ENCODE measurements at regions not wholly inside any gene's neighbourhood (a gene's known extent, or its start where the extent isn't known, plus 50 kb on each side); places are given as distances from the start of the nearest gene placed in this dataset.

DNA sequence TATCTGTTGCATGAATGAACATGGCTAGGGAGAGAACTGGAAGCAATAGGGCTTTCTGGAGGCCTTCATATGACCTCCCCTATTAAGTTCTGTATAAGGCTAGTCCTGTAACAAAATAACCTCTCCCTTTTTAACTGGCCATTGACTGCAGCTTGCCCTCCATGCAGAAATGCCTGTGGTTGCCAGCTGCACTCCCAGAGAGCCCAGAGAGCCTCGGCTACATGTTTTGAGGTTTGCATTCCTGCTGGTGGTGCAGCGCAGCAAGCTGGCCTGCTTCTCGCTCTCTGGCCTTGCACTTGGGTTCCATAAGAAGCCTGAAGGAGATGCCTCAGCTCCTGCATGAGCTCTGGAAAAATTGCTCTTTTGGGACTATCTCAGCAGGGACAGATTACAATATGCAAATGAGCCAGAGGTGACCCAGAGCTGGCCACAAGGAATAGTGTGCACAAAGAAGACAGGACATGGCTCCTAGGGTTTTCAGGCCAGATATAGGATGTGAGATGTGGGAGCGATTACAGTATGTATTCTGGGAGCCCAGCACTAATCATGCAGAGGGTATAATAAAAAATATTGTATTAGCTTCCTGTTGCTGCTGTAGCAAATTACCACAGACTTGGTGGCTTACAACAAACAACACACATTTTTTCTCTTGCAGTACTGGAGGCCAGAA, 186.7 kb downstream of the INSIG2 start:
- no peak for ATAC-seq
- Mint-ChIP-seq H3K27me3 (peaks cover 8 to 34% (median 16%) of the 10 kb centered on the region in 5 donors), H3K36me3 (no peaks in the 10 kb centered on the region), H3K4me1 (no peaks in the 10 kb centered on the region), H3K9me3 (no peaks in the 10 kb centered on the region), H3K4me3 (no peak overlapping the region), H3K27ac (no peak overlapping the region)
- ChIA-PET CTCF (interaction anchor here (0.5 kb wide), 1 partner anchor 581 kb away, joined by 3 read pairs; no protein-coding TSS in a partner anchor), POLR2A (no interaction called here)
- Histone ChIP-seq H3K4me3 (ENCODE audit: low read length) (no peak overlapping the region), H3K27ac (ENCODE audit: low read depth, low read length) (no peak overlapping the region), H3K36me3 (ENCODE audit: control insufficient read depth in 2 of 3, insufficient read depth in 3 of 3, low read length in 3 of 3) (no peaks in the 10 kb centered on the region), H3K9me3 (ENCODE audit: control insufficient read depth in 2 of 3, low read length in 3 of 3) (no peaks in the 10 kb centered on the region), H3K27me3 (ENCODE audit: control insufficient read depth in 2 of 2, insufficient read depth in 2 of 2, low read length in 2 of 2) (no peaks in the 10 kb centered on the region), H3K4me1 (ENCODE audit: control insufficient read depth in 2 of 2, insufficient read depth in 2 of 2, low read length in 2 of 2) (no peaks in the 10 kb centered on the region)
- no peak for DNase-seq
- intact Hi-C loops (cut with micrococcal nuclease) = no loop called here

DNA sequence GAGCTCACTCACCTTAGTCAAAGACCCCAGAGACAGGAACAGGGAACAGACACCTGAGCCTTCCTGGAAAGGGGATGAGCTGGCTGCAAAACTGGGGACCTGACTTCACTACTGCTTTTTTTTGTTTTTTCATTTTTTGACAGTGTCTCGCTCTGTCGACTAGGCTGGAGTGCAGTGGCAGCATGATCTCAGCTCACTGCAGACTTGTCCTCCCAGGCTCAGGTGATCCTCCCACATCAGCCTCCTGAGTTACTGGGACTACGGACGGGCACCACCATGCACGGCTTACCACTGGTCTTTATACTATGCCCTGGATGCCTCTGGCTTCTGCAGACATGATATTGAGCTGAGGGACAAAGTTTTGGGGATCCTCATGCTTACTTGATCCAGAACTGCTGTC, 184.1 kb downstream of the INSIG2 start:
- Histone ChIP-seq H3K4me3 (ENCODE audit: low read length) (no peak overlapping the region), H3K4me1 (ENCODE audit: control insufficient read depth in 2 of 2, insufficient read depth in 2 of 2, low read length in 2 of 2) (no peaks in the 10 kb centered on the region), H3K36me3 (ENCODE audit: control insufficient read depth in 2 of 3, insufficient read depth in 3 of 3, low read length in 3 of 3) (no peaks in the 10 kb centered on the region), H3K27ac (ENCODE audit: low read depth, low read length) (no peak overlapping the region), H3K9me3 (ENCODE audit: control insufficient read depth in 2 of 3, low read length in 3 of 3) (no peaks in the 10 kb centered on the region), H3K27me3 (ENCODE audit: control insufficient read depth in 2 of 2, insufficient read depth in 2 of 2, low read length in 2 of 2) (no peaks in the 10 kb centered on the region)
- POLR2A ChIA-PET = no interaction called here
- H3K9me3 Mint-ChIP-seq = no peaks in the 10 kb centered on the region
- intact Hi-C loops (cut with micrococcal nuclease) = no loop called here
- H3K27ac Mint-ChIP-seq = no peak overlapping the region
- H3K4me3 Mint-ChIP-seq = no peak overlapping the region
- H3K36me3 Mint-ChIP-seq = no peaks in the 10 kb centered on the region
- peaks cover 4 to 27% (median 17%) of the 10 kb centered on the region in 5 donors for H3K27me3 Mint-ChIP-seq
- H3K4me1 Mint-ChIP-seq = no peaks in the 10 kb centered on the region
- ATAC-seq (no peak), DNase-seq (no peak)
- CTCF ChIA-PET = no interaction called here

DNA sequence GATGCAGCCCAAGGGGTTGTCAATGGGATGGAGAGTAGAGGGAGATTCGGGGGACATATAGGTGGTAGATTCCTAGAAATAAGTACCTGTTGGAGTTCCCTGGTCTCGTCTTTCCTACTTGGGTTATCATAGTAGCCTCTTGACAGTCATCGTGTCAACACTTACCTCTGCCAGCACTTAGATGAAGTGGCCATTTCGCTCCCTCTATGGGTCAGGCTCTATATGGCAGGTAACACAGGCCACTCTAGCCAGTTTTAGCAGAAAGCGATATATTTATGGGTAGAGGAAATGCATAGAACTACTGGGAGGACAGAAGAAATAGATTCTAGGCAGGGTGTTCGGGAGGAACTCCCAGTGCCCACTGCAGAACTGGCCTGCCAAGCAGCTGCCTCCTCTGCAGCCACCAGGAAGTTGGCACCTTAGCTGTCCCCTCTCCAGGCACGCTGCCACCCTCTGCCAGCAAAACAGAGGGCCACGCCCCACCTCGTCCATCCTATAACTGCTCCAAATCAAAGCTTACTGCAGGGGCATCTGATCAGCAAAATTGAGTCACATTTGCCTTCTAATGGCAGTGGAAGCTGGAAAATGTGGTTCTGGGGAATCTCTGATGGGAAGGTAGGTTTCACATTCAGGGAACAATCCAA, 181.3 kb downstream of the INSIG2 start:
- no peaks in the 10 kb centered on the region for H3K4me1 ChIP-seq (ENCODE audit: control insufficient read depth in 2 of 2, insufficient read depth in 2 of 2, low read length in 2 of 2)
- ChIA-PET CTCF (interaction anchor here (0.7 kb wide), 1 partner anchor 351 kb away, joined by 4 read pairs; no protein-coding TSS in a partner anchor), POLR2A (no interaction called here)
- no peaks in the 10 kb centered on the region for H3K4me1 Mint-ChIP-seq
- H3K36me3 Mint-ChIP-seq = no peaks in the 10 kb centered on the region
- H3K4me3 Mint-ChIP-seq = no peak overlapping the region
- no peak overlapping the region for H3K4me3 ChIP-seq (ENCODE audit: low read length)
- intact Hi-C loops (cut with micrococcal nuclease) = no loop called here
- no peaks in the 10 kb centered on the region for H3K36me3 ChIP-seq (ENCODE audit: control insufficient read depth in 2 of 3, insufficient read depth in 3 of 3, low read length in 3 of 3)
- H3K27ac Mint-ChIP-seq = no peak overlapping the region
- DNase-seq (no peak), ATAC-seq (no peak)
- no peaks in the 10 kb centered on the region for H3K9me3 Mint-ChIP-seq
- peaks cover 4 to 19% (median 12%) of the 10 kb centered on the region in 5 donors for H3K27me3 Mint-ChIP-seq
- H3K27me3 ChIP-seq (ENCODE audit: control insufficient read depth in 2 of 2, insufficient read depth in 2 of 2, low read length in 2 of 2) = no peaks in the 10 kb centered on the region
- no peak overlapping the region for H3K27ac ChIP-seq (ENCODE audit: low read depth, low read length)
- H3K9me3 ChIP-seq (ENCODE audit: control insufficient read depth in 2 of 3, low read length in 3 of 3) = no peaks in the 10 kb centered on the region

- DNase-seq = no peak
- Histone ChIP-seq H3K9me3 (ENCODE audit: control insufficient read depth in 2 of 3, low read length in 3 of 3) (no peaks in the 10 kb centered on the region), H3K36me3 (ENCODE audit: control insufficient read depth in 2 of 3, insufficient read depth in 3 of 3, low read length in 3 of 3) (no peaks in the 10 kb centered on the region), H3K27me3 (ENCODE audit: control insufficient read depth in 2 of 2, insufficient read depth in 2 of 2, low read length in 2 of 2) (no peaks in the 10 kb centered on the region), H3K27ac (ENCODE audit: low read depth, low read length) (no peak overlapping the region), H3K4me1 (ENCODE audit: control insufficient read depth in 2 of 2, insufficient read depth in 2 of 2, low read length in 2 of 2) (no peaks in the 10 kb centered on the region), H3K4me3 (ENCODE audit: low read length) (no peak overlapping the region)
- no peaks in the 10 kb centered on the region for H3K4me1 Mint-ChIP-seq
- ATAC-seq = no peak
- no peak overlapping the region for H3K4me3 Mint-ChIP-seq
- no peak overlapping the region for H3K27ac Mint-ChIP-seq
- H3K27me3 Mint-ChIP-seq = peaks cover 3 to 25% (median 12%) of the 10 kb centered on the region in 5 donors
- ChIA-PET POLR2A (no interaction called here), CTCF (interaction anchor here (0.7 kb wide), 1 partner anchor 17 kb away, joined by 3 read pairs; no protein-coding TSS in a partner anchor)
- no peaks in the 10 kb centered on the region for H3K36me3 Mint-ChIP-seq
- no peaks in the 10 kb centered on the region for H3K9me3 Mint-ChIP-seq
- intact Hi-C loops (cut with micrococcal nuclease) = no loop called here
Measured at GRCh38 chr2:118268268-118268667, 180.0 kb downstream of the INSIG2 start.

DNA sequence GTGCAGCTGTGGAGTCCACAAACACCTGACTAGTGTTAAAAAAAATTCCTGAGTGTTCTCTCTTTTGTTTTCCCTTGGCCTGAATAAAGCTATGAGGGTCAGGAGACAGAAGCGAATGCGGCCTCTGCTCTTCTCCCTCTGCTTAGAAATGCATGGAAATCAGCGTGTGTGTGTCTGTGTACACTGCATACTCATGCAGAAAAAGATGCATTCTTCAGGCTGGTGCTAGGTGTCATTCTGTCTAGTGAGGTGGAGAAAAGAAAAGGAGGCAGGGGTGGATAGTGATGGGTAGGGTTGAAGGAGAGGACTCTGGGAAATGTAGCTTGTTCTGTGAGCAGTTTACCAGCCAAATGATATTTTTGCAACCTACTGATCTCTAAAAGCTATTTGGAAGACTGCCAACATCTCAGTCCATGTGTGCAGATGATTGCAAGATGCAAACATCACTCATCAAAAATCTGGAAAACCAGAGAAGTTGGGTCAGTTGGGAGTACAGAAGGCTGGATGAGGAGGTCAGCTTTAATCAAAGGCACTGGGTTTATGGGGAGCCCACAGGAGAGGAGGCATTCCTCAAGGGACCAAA, 177.7 kb downstream of the INSIG2 start:
- ATAC-seq (no peak), DNase-seq (no peak)
- Histone ChIP-seq H3K27me3 (ENCODE audit: control insufficient read depth in 2 of 2, insufficient read depth in 2 of 2, low read length in 2 of 2) (no peaks in the 10 kb centered on the region), H3K9me3 (ENCODE audit: control insufficient read depth in 2 of 3, low read length in 3 of 3) (no peaks in the 10 kb centered on the region), H3K4me1 (ENCODE audit: control insufficient read depth in 2 of 2, insufficient read depth in 2 of 2, low read length in 2 of 2) (no peaks in the 10 kb centered on the region), H3K27ac (ENCODE audit: low read depth, low read length) (no peak overlapping the region), H3K36me3 (ENCODE audit: control insufficient read depth in 2 of 3, insufficient read depth in 3 of 3, low read length in 3 of 3) (no peaks in the 10 kb centered on the region), H3K4me3 (ENCODE audit: low read length) (no peak overlapping the region)
- Mint-ChIP-seq H3K9me3 (no peaks in the 10 kb centered on the region), H3K27me3 (peaks cover 3 to 27% (median 8%) of the 10 kb centered on the region in 5 donors), H3K27ac (no peak overlapping the region), H3K4me1 (no peaks in the 10 kb centered on the region), H3K36me3 (no peaks in the 10 kb centered on the region), H3K4me3 (no peak overlapping the region)
- intact Hi-C loops (cut with micrococcal nuclease) = no loop called here
- POLR2A ChIA-PET = no interaction called here
- CTCF ChIA-PET = no interaction called here

DNA sequence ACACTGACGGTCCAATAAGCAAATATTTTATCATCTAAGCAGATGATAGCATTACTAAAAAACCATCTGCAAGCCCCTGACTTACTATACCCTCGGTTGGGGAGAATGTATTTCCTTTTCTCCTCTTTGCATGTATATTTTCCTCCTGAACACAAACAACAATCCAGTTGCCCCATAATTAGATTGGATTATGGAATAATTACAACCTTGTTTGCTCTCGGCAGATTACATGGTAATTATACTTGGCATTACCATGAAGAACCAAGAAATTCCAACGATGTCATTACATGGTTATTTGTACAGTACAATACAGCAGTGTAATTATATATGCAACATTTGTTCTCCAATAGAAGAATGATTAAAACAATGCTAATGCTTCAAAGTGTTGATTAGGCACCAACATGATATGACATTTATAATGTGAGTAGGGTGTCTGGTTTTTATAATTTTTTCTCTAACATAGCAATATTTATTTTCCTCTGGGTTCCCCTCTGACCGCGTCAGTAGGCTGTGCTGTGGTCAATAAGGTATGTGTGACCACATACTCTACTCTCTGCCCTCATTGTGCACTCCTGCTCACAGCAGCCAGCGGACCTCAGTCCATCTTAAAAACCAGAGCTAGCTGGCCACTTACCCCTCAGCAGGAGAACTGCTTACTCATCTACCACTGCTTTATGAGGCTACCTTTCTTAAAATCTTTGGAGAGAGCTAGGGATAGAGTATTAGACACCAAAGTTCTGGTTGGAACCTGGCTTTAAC, 176.1 kb downstream of the INSIG2 start:
- H3K9me3 ChIP-seq (ENCODE audit: control insufficient read depth in 2 of 3, low read length in 3 of 3) = no peaks in the 10 kb centered on the region
- no peaks in the 10 kb centered on the region for H3K36me3 Mint-ChIP-seq
- no peaks in the 10 kb centered on the region for H3K36me3 ChIP-seq (ENCODE audit: control insufficient read depth in 2 of 3, insufficient read depth in 3 of 3, low read length in 3 of 3)
- DNase-seq (no peak), ATAC-seq (no peak)
- peaks cover 4 to 23% (median 14%) of the 10 kb centered on the region in 5 donors for H3K27me3 Mint-ChIP-seq
- ChIA-PET POLR2A (no interaction called here), CTCF (no interaction called here)
- H3K27ac ChIP-seq (ENCODE audit: low read depth, low read length) = no peak overlapping the region
- intact Hi-C loops (cut with micrococcal nuclease) = no loop called here
- no peak overlapping the region for H3K4me3 Mint-ChIP-seq
- no peak overlapping the region for H3K4me3 ChIP-seq (ENCODE audit: low read length)
- H3K27me3 ChIP-seq (ENCODE audit: control insufficient read depth in 2 of 2, insufficient read depth in 2 of 2, low read length in 2 of 2) = no peaks in the 10 kb centered on the region
- H3K4me1 Mint-ChIP-seq = no peaks in the 10 kb centered on the region
- H3K4me1 ChIP-seq (ENCODE audit: control insufficient read depth in 2 of 2, insufficient read depth in 2 of 2, low read length in 2 of 2) = no peaks in the 10 kb centered on the region
- H3K9me3 Mint-ChIP-seq = no peaks in the 10 kb centered on the region
- H3K27ac Mint-ChIP-seq = no peak overlapping the region

Measured in naive thymus-derived CD4-positive, alpha-beta T cell (primary cell).